HuH-7 (cell line): ENCODE measurements at regions not wholly inside any gene's neighbourhood (a gene's known extent, or its start where the extent isn't known, plus 50 kb on each side); places are given as distances from the start of the nearest gene placed in this dataset.
"Not testable (repeated sequence)": the region's sequence is repeated elsewhere in the genome, so short reads cannot be mapped to it uniquely, and the experiment has no call there.

ENCODE experiments used
- DNase-seq: peaks from one replicate; pipeline ENCODE4 v3.0.0; 2011; ENCODE audit warnings: low spot score

GRCh38 chr20:17873410-17874270 is 95.0 kb downstream of the SNX5 start:
- no peak for DNase-seq

DNA sequence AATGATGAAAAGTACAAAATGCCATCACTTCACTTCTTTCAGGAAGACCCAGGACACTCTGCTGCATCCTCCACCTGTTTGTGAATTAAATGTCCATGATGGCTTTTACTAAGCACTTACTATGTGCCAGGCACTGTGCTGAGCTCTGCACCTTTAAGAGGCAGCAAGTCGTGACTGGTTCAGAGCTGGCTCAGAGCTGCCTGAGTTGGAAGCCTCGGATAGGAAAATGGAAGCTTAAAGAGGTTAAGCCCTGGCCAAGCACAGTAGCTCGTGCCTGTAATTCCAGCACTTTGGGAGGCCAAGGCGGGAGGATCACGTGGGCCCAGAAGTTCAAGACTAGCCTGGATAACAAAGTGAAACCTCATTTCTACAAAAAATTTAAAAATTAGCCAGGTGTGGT is 95.6 kb downstream of the SNX5 start:
- DNase-seq, result no peak

- no peak for DNase-seq
These were observed 96.2 kb downstream of the SNX5 start for GRCh38 chr20:17872434-17872833.

DNA sequence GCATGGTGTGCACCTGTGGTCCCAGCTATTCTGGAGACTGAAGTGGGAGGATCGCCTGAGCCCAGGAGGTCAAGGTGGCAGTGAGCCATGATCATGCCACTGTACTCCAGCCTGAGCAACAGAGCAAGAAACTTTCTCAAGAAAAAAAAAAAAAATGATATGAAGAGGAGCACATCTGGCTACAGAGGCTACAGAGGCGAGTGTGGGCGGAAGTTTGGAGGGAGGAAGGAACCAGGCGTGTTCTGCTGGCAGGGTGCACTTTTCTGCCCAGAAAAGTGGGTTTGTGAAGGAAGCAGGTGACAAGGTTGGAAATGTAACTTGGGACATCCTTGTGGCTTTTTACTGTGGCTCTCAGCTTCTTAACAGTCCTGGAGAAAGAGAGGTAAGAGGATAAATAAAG is 96.7 kb downstream of the SNX5 start:
- no peak for DNase-seq

GRCh38 chr20:17871181-17871580 is 97.4 kb downstream of the SNX5 start:
- DNase-seq, result no peak

DNA sequence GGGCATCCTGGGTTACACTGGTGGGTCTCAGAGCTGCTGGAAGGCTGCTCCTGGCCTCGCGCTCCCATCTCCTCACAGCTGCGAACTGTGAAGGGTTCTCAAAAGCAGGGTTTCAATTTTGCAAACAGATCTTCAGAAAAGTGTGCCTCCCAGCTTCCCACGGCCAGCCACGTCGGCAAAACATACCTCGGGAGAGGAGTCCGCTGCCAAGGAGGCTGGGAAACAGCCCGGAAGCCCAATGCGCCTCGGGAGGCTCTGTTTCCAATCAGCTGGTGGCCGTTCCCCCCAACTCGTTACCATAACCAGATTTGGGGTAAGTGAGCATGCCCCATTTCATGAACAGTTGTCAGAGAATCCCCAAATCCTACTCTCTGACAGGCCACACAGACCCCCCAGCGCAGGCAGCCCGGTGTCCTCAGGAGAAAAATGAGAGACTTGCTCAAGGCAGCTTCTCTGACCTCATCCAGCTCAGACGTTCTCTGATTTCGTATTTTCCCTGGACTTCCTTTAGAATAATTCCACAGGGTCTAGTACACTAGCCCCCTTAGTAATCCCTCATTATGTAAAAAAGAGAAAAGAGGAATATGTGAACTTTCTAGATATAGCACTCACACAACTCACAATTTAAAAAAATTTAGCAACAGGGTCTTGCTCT is 98.4 kb downstream of the SNX5 start:
- no peak for DNase-seq

GRCh38 chr20:17869295-17869994 is 99.1 kb downstream of the SNX5 start:
- no peak for DNase-seq

GRCh38 chr20:17868700-17869231 is 99.8 kb downstream of the SNX5 start:
- no peak for DNase-seq

DNA sequence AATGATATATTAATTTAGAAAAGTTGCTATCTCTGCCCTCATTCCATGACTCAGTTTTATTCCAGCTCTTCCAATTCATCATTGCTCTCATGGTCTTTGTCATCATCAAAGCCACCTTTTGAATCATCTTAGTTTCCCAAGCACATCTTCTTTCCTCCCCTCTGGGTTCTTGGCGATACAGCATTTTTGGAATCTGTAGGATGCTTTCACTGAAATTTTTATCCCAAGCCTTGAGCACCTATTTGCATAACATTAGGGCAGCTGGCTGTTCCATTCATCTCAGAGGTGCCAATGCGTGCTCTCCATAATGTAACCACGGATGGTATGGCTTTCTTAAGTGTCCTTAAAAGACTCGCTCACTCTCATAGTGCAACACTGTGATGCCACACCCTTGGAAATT is 100.4 kb downstream of the SNX5 start:
- DNase-seq, result no peak

DNA sequence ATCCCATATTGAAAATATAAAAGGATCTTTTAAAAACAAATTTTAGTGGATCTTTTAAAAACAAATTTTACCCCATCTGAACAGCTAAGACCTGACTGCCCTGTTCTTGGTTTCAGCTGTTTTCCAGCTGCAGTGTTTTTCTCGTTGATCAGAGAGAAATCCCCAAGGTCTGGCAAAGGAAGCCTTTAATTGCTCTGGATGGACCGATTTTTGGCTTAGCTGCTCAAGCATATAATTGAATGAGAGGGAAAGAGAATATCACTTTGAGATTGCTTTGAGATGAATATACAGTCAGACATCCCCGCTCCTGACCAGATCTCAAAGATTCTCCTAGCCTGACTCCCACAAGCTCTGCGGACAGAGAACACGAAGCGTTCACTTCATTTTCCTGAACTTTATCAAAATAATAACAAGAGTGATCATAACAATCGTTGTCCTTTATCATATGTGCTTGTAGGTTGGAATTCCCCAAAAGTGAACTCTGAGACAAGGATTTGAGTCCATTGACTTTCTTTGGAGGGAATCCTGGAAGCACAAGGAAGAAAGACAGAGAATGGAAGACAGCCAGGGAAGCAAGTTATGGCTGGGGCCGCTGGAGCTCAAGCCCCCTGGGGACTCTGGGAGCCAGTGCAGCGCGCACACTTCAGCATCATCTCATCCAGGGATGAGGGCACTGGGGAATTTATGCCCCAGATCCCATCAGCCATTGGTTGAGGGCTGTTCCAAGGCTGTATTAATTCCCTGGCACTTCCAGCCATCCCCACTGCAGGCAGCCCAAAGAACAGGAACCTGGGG is 101.3 kb downstream of the SNX5 start:
- DNase-seq, result no peak

GRCh38 chr20:17866234-17867001 is 102.2 kb downstream of the SNX5 start:
- DNase-seq, result no peak

- DNase-seq, result peak; percentile 95
These were observed 104.9 kb downstream of the SNX5 start for GRCh38 chr20:17863577-17864292.

- no peak for DNase-seq
These were observed 105.4 kb downstream of the SNX5 start for GRCh38 chr20:17863209-17863576.

- no peak for DNase-seq
These were observed 106.4 kb downstream of the SNX5 start for GRCh38 chr20:17862171-17862570.

GRCh38 chr20:17861620-17862019 is 107.0 kb downstream of the SNX5 start:
- DNase-seq, result not testable (repeated sequence)

- no peak for DNase-seq
These were observed 108.0 kb downstream of the SNX5 start for GRCh38 chr20:17860301-17861197.

GRCh38 chr20:17859616-17860232 is 108.9 kb downstream of the SNX5 start:
- DNase-seq, result no peak

DNA sequence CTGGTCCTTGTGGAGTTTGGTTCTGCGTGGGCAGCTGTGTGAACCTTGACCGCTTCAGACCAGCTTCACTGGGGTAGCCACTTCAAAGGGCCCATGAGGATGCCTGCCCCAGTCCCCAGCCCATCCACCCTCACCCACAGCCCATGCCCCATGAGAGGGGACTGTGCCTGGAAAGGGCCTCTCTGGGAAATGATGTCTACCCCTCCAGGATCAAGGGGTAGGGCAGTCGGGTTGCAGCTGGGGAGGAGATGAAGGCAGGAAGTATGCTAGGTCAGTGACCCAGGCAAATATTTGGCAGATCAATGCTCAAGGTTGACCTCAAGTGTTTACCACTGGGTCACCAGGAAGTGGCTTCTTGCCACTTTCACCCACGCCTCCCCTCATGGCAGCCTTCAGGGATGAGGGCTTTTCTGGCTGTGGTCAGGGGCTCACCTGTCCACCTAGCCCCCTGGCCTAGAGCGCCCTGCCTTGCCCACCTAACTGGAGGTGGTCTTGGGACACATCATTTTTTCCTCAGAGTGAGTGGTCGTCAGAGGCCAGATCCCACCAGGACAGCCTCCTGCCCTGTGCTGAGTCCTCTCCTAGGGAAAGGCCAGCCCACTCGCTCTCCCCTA is 109.5 kb downstream of the SNX5 start:
- peak; percentile 81 for DNase-seq
